ENCODE measurements at regions not wholly inside any gene's neighbourhood (a gene's known extent, or its start where the extent isn't known, plus 50 kb on each side); places are given as distances from the start of the nearest gene placed in this dataset.

- DNase-seq: no peak
Measured at GRCh38 chr16:49075709-49076108, 205.9 kb downstream of the CBLN1 start.

DNA sequence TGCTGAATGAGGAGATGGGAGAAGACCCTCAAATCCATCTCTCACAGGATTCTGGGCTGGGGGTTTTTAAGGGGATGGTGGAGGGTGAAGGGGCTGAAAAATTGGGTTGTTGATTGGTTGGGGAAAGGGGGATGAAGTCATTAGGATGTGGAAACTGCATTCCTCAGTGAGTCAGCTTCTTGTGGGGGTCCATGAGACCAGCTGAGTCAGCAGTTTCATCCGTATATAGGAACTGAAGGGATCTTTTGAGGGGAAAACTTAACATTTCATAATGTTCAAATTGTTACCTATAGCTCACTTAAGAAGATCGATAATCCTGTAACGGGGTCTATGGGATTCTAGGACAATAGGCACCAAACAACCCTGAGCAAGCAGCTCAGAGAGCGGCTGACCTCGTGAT lies 213.4 kb downstream of the CBLN1 start:
- DNase-seq: no peak

GRCh38 chr16:49067776-49068175 lies 213.9 kb downstream of the CBLN1 start:
- DNase-seq: no peak

DNA sequence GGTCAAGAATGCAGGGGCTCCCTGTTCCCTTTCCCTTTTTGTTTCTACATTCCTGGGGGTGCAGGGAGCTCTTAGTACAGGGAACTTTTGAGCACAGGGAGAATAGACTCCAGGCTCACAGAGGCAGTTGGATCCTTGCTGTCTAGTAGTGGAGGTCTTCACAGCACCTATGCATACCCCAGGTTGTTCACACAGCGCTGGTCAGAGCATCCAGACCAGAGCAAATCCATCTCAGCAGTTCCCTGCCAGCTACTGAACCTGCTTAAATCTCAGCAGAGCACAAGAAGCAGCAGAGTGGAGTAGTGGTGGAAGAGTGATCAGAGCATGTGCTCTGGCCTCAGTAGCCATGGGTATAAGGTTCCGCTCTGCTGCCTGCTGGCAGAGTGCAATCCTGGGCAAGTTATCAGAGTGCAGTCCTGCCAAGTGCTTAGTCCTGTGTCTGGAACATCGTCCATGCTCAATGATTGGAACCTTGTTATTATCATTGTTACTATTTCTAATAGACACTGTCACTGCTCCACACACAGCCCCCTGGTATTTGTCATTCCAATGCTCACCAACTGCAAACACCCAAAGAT lies 220.4 kb downstream of the CBLN1 start:
- no peak for DNase-seq

GRCh38 chr16:49060728-49061127 lies 220.9 kb downstream of the CBLN1 start:
- no peak for DNase-seq

- DNase-seq: no peak
Measured at GRCh38 chr16:49058382-49058781, 223.3 kb downstream of the CBLN1 start.

GRCh38 chr16:49057936-49058335 lies 223.7 kb downstream of the CBLN1 start:
- no peak for DNase-seq

DNA sequence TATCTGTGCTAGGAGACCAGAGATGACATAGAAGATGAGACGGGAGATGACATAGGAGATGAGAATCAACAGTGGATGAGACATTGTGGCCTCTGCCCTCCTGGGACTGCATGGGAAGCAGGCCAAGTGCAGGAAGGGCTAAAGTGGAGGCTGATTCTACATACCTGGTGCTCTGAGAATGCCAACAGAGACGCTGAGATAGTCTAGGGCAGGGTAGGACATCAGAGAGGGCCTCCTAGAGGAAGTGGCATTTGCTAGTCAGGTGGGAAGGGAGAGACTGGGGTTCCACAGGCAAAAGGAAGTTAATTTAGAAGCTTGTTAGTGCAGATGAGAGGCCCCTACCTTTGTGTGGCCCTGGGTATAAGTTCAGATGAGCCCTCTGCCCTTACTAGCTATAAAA lies 224.2 kb downstream of the CBLN1 start:
- no peak for DNase-seq

DNA sequence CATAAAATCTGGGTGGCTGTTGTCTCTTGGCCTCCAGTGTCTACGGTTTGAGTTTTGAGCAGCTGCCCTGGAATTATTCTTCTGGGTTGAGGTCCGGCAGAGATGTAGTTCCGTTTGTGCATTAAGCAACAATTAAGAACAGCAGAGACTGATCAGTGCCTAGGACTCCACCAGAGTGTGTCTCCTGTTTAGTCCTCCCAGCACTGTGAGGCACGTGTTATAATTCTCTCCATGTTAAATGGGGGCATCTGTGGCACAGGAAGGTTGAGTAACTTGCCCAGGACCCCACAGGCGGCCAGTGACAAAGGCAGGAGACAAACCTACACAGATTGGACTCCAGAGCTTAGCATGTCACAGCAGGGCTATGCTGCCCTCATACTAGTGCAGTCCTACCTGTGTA lies 225.1 kb downstream of the CBLN1 start:
- DNase-seq: no peak

DNA sequence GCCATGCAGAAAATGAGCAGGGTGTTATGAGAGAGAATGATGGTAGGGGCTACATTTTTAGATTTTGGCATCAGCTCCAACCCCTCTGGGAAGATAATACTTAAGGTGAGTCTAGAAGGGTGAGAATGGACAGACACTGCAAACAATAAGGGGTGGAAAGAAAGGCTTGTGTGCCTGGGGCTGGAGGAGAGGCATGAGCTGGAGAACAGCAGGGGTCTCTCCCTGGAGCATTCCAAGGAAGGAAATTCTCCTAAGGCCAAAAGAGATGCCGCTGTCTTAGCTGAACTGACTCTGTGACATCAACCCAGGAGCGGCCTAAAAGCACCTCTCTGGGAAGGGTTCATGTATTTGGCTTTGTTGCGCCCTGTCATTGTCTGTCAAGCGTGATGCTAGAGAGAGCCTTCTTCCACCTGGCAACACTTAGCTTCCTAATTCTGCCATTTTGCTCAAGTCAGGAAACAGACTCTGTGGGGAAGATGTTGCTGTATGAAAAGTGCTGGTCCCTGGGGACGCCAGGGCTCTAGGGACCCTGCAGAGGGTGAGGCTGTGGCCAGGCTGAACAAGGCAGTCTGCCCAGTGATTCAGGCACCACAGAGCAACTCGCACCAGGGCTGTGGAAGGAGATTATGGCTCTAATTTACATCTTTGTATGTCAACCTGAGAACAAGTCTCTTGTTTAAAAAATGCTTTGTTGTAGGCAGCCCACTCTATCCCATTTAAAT lies 225.7 kb downstream of the CBLN1 start:
- no peak for DNase-seq

DNA sequence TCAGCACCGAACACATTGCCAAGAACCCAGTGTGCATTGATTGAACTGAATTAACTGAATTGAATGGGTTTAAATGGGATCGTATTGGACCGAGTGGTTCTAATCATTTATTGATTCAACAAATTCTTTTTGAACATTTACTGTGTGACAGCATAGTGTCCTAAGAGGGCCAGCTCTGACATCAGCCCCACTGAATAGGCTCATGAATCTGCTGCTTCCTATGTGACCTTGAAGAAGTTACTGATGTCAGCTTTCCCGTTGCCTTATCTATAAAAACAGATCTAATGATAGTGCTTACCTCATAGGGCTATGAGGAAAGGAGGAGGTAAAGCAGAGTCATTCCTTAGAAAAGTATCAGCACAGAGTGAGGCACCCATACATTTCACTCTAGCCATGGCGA lies 226.3 kb downstream of the CBLN1 start:
- DNase-seq: no peak

- no peak for DNase-seq
Measured at GRCh38 chr16:49054606-49055005, 227.0 kb downstream of the CBLN1 start.

DNA sequence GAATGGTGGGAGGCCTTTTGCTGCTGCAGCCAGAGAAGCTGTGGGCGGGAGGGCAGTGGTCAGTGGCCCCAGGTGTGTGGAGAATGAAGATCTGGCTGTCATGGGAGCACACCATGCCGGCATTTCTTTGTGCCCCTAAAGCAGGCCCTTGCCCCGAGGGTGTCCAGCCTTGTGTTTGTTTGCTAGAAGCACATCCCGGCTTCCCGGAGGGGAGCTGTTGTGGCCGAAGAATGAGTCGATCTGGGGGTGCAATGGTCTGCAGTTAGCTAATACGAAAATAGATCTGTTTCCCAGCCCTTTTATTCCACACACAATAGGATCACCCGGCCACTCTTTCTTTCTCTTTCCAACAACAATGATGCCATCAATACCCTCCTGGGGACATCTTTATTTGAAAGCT lies 228.8 kb downstream of the CBLN1 start:
- no peak for DNase-seq

DNA sequence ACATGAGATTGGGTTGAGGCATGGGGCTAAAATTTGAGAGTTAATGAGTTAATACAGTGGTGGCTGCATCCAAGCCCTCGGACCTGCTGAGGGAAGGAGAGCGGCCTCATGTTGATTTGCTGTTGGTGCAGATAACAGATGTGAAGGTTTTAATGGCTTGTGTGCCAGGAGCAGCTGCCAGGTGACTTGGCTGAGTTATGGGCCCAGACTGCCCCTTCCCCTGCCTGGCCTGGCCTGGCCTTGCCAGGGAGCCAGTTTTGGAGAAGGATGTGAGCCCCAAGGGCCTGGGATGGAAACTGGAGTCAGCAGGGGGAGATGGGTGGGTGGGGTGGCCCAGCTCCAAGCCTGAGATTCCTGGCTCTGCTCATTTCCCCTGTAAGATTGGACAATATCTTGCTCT lies 230.1 kb downstream of the CBLN1 start:
- DNase-seq: no peak

GRCh38 chr16:49050607-49051006 lies 231.0 kb downstream of the CBLN1 start:
- DNase-seq: no peak

DNA sequence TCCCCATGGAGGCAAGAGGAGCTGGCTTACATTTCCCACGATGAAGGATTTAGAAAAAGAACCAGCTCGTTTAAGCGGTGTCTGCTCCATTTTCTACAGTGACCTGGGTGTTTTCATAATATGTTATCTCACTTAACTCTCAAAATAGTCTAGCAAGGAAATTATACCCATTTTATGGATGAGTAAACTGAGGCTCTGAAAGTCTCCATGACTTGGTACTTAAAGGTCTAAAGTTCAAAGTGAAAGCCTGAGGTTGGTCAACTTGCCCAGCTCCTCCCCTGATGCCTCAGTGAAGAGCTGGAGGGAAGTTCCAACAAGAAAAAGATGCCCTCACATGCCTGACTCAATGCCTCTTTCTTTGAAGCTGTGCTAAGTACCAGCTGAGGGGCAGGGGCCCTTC lies 232.0 kb downstream of the CBLN1 start:
- DNase-seq: no peak

GRCh38 chr16:49049191-49049590 lies 232.4 kb downstream of the CBLN1 start:
- DNase-seq: no peak

DNA sequence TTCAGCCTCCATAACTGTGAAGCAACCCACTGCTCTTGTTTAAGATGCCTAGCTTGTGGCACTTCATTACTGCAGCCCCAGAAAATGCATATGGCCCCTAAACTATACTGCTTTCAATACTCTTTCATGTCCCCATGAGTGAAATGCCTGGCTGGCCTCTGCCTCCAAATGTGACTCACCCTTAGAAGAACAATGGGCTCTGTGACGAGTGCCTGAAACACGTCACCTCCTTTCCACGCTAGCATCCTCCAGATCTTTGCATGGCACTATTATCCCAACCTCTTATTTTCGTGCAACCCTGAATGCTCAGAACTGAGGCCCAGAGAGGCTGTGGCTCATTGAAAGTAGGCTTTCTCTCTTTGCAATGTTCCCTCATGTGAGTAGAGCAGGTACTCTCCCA lies 233.1 kb downstream of the CBLN1 start:
- DNase-seq: no peak

DNA sequence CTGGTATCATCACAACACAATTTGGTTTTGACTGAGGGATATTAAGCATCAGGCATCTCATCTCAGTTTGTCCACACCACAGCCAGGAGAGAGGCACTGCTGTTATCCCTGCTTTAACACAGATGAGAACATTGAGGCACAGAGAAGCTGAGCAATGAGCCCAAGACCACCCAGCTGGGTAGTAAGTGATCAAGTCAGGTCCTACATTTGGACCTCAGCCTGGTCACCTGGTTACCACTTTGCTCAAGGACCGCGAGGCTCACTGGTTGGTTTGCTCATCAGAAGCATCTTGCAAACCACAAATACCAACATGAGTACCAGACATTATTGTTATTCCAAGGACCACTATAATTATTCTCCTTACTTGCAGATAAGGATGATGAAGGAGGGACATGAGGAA lies 245.5 kb downstream of the CBLN1 start:
- DNase-seq: no peak

- no peak for DNase-seq
Measured at GRCh38 chr16:49027420-49027819, 254.2 kb downstream of the CBLN1 start.

DNA sequence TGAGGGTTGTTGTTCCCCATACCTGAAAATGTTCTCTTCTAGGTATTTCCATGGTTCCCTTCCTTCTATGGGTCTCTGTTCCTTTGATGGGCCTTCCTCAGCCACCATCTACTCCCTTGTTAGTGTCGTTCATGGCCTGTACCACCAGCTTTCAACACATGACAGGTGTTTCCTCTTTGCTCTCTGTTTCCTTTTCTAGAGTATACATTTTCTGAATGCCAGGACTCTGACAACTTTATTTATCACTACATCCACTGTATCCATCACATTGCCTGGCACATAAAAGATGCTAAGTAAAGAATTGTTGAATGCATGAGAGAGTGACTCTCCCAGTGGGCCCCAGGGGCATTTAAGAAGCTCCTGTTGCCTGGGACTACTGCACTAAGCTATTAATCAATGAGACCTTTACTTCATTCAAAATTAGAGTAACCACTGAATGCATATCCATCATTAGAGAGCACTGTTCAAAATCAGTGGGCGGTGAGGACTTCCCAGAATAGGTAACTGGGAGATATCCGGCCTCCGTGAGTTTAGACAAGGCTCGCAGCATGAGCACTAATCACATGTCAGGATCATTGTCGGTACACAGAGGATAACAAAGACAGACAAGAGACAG lies 255.0 kb downstream of the CBLN1 start:
- no peak for DNase-seq

GRCh38 chr16:49024896-49025295 lies 256.7 kb downstream of the CBLN1 start:
- DNase-seq: no peak

- no peak for DNase-seq
Measured at GRCh38 chr16:49024016-49024415, 257.6 kb downstream of the CBLN1 start.

DNA sequence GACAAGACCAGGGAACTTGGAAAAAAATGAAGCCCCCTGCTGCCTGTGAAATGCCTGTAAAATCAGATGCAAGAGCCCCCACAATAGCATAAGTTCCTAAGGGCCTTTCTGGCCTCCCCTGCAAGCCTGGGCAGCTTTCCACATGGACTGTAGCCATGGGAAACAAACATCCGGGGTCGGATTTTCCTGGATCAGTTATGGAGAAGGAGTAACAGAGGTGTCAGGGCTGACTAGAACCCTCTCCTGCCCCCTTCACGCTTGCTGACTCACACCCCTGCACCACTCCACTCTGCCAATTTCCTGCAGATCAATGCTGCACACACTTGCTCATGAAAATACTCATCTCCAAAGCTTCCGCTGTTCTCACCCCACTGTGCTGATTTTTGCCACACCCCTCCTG lies 258.6 kb downstream of the CBLN1 start:
- DNase-seq: peak; percentile 56
